IMR-90 (cell line): ENCODE measurements at regions not wholly inside any gene's neighbourhood (a gene's known extent, or its start where the extent isn't known, plus 50 kb on each side); places are given as distances from the start of the nearest gene placed in this dataset.

Experiments
- ATAC-seq: fragments of 200-7000 bp; cut with Tn5 transposase; 2 replicates; pipeline ENCODE4 v1.9.1; 2020; ENCODE audit warnings: low read depth, mild to moderate bottlenecking, moderate library complexity
- BruUV-seq: library from RNA; stranded (reverse); fragments of 400-500 nt; replicated peaks from 2 replicates; lab custom pipeline; 2021; lab: Mats Ljungman, UMichigan
- CTCF ChIA-PET: fragments of 300-600 bp; formaldehyde crosslinking; extraction: SDS; loops from one replicate; lab custom pipeline; 2021; ENCODE audit warnings: antibody characterized with exemption; lab: Yijun Ruan, JAX
- POLR2A ChIA-PET: fragments of 300-600 bp; sonication (Branson Sonifier 250); formaldehyde crosslinking; loops from one replicate; lab custom pipeline; 2022; ENCODE audit warnings: antibody characterized with exemption; ENCODE audit not compliant: unreplicated experiment; lab: Charles Lee
- DNase-seq: peaks from one replicate; pipeline ENCODE4 v3.0.0; 2013
- H2AFZ ChIP-seq: replicated peaks from 2 replicates; pipeline ENCODE3; 2013; ENCODE audit warnings: low read length, mild to moderate bottlenecking; ENCODE audit not compliant: poor library complexity
- H2AK5ac ChIP-seq: 2 replicates; pipeline ENCODE4 v1.6.1; 2013; ENCODE audit warnings: low read depth, low read length, inconsistent platforms
- H2AK9ac ChIP-seq: replicated peaks from 2 replicates; pipeline ENCODE3; 2013; ENCODE audit warnings: mild to moderate bottlenecking, low read depth, low read length, moderate library complexity; ENCODE audit not compliant: poor library complexity
- H2BK120ac ChIP-seq: 2 replicates; pipeline ENCODE4 v1.6.1; 2013; ENCODE audit warnings: low read depth, low read length, inconsistent platforms
- H2BK15ac ChIP-seq: 3 replicates; pipeline ENCODE4 v1.6.1; 2013; ENCODE audit warnings: low read depth, low read length, inconsistent platforms
- H2BK20ac ChIP-seq: 2 replicates; pipeline ENCODE4 v1.6.1; 2013; ENCODE audit warnings: low read depth, mild to moderate bottlenecking, inconsistent platforms, low read length, moderate library complexity
- H2BK5ac ChIP-seq: 2 replicates; pipeline ENCODE4 v1.6.1; 2013; ENCODE audit warnings: mild to moderate bottlenecking, low read depth, low read length, inconsistent platforms; ENCODE audit not compliant: poor library complexity, severe bottlenecking
- H3K14ac ChIP-seq: replicated peaks from 2 replicates; pipeline ENCODE4 v1.6.1; 2013; ENCODE audit warnings: low read depth, low read length, inconsistent platforms
- H3K18ac ChIP-seq: 2 replicates; pipeline ENCODE4 v1.6.1; 2013; ENCODE audit warnings: low read depth, low read length, control low read depth
- H3K23ac ChIP-seq: 2 replicates; pipeline ENCODE4 v1.6.1; 2013; ENCODE audit warnings: low read depth, low read length, inconsistent platforms
- H3K27ac ChIP-seq: 2 replicates; pipeline ENCODE4 v1.5.1; 2013; ENCODE audit warnings: mild to moderate bottlenecking, control low read depth, low read length; ENCODE audit not compliant: insufficient read depth
- H3K27me3 ChIP-seq: 2 replicates; pipeline ENCODE4 v1.6.1; 2013; ENCODE audit warnings: low read length; ENCODE audit not compliant: control insufficient read depth, insufficient read depth
- H3K36me3 ChIP-seq: 2 replicates; pipeline ENCODE4 v1.6.1; 2013; ENCODE audit warnings: low read length, mixed read lengths; ENCODE audit not compliant: control insufficient read depth, insufficient read depth
- H3K4ac ChIP-seq: 2 replicates; pipeline ENCODE4 v1.6.1; 2013; ENCODE audit warnings: low read depth, low read length, inconsistent platforms
- H3K4me1 ChIP-seq: 2 replicates; pipeline ENCODE4 v1.6.1; 2013; ENCODE audit warnings: low read length, mixed read lengths; ENCODE audit not compliant: control insufficient read depth, insufficient read depth
- H3K4me2 ChIP-seq: 2 replicates; pipeline ENCODE4 v1.6.1; 2013; ENCODE audit warnings: low read depth, mild to moderate bottlenecking, control low read depth, low read length, moderate library complexity
- H3K4me3 ChIP-seq: 2 replicates; pipeline ENCODE4 v1.5.1; 2013; ENCODE audit warnings: low read depth, mild to moderate bottlenecking, control low read depth, low read length, moderate library complexity; ENCODE audit not compliant: insufficient read depth
- H3K56ac ChIP-seq: 2 replicates; pipeline ENCODE4 v1.6.1; 2013; ENCODE audit warnings: low read length, inconsistent platforms; ENCODE audit not compliant: insufficient read depth; ENCODE audit errors: extremely low read depth
- H3K79me1 ChIP-seq, 2 experiments: 2 replicates each; pipeline ENCODE4 v1.6.1; 2013; ENCODE audit warnings: low read length in 2 of 2, inconsistent platforms in 1 of 2, low read depth in 1 of 2
- H3K9ac ChIP-seq: 2 replicates; pipeline ENCODE4 v1.6.1; 2013; ENCODE audit warnings: low read depth, low read length, control low read depth
- H3K9me1 ChIP-seq: 2 replicates; pipeline ENCODE4 v1.6.1; 2013; ENCODE audit warnings: low read length, inconsistent platforms; ENCODE audit not compliant: insufficient read depth
- H3K9me3 ChIP-seq: 2 replicates; pipeline ENCODE4 v1.6.1; 2013; ENCODE audit warnings: low read length; ENCODE audit not compliant: control insufficient read depth, insufficient read depth
- H4K20me1 ChIP-seq: 2 replicates; pipeline ENCODE4 v1.6.1; 2013; ENCODE audit warnings: low read length, inconsistent platforms; ENCODE audit not compliant: insufficient read depth
- H4K5ac ChIP-seq: 2 replicates; pipeline ENCODE4 v1.6.1; 2013; ENCODE audit warnings: mild to moderate bottlenecking, low read depth, low read length, control low read depth
- H4K8ac ChIP-seq, 2 experiments: 2 replicates each; pipeline ENCODE4 v1.6.1; 2013; ENCODE audit warnings: low read depth in 2 of 2, low read length in 2 of 2, control low read depth in 1 of 2, inconsistent platforms in 1 of 2
- H4K91ac ChIP-seq: 2 replicates; pipeline ENCODE4 v1.6.1; 2013; ENCODE audit warnings: low read depth, low read length, inconsistent platforms; ENCODE audit not compliant: insufficient read depth
- MXI1 ChIP-seq: IDR thresholded peaks from 2 replicates; pipeline ENCODE4 v1.6.1; 2012; ENCODE audit warnings: low read depth, mild to moderate bottlenecking, low read length, moderate library complexity, borderline replicate concordance
- NFE2L2 ChIP-seq: fragments of 150-350 bp; IDR thresholded peaks from 2 replicates; pipeline ENCODE4 v1.6.1; 2016; ENCODE audit warnings: low read depth, mild to moderate bottlenecking, low read length
- POLR2A ChIP-seq: IDR thresholded peaks from 2 replicates; pipeline ENCODE4 v1.6.1; 2012; ENCODE audit warnings: mild to moderate bottlenecking, low read depth, low read length
- RAD21 ChIP-seq: IDR thresholded peaks from 2 replicates; pipeline ENCODE4 v1.6.1; 2012; ENCODE audit warnings: low read length, improper control_type of control experiment
- RCOR1 ChIP-seq: IDR thresholded peaks from 2 replicates; pipeline ENCODE4 v1.6.1; 2012; ENCODE audit warnings: mild to moderate bottlenecking, low read length, improper control_type of control experiment; ENCODE audit not compliant: insufficient replicate concordance
- USF2 ChIP-seq: fragments of 150-350 bp; IDR thresholded peaks from 2 replicates; pipeline ENCODE4 v1.6.1; 2017; ENCODE audit warnings: mild to moderate bottlenecking, antibody characterized with exemption, low read length, low read depth
- WGBS, 2 experiments: methylation state at CpG; one replicate each; pipeline versions ENCODE4 v1.1.5 to v1.1.7; 2013; ENCODE audit warnings: missing lambda C conversion rate in 2 of 2; ENCODE audit not compliant: insufficient read length in 1 of 2; ENCODE audit errors: extremely low coverage in 2 of 2; 5-methylcytosine and 5-hydroxymethylcytosine counted together
- dilution Hi-C: fragments of 300-500 bp; cut with HindIII; formaldehyde crosslinking; loops from one replicate; pipeline ENCODE4 v1.14.3; 2018; ENCODE audit warnings: low sequenced_read_pairs; ENCODE audit not compliant: unreplicated experiment
- in situ Hi-C: fragments of 300-500 bp; cut with MboI; formaldehyde crosslinking; loops from 3 replicates; pipeline ENCODE4 v1.14.3; 2019; ENCODE audit warnings: low sequenced_read_pairs, inconsistent platforms, mixed read lengths
- intact Hi-C: fragments of 100-400 bp; cut with micrococcal nuclease; formaldehyde crosslinking; loops from 2 replicates; pipeline ENCODE4 v1.10.0; 2022
- TF ChIP-seq, protein P1 (sequence below): fragments of 150-350 bp; IDR thresholded peaks from 2 replicates; pipeline ENCODE4 v1.6.1; 2016; ENCODE audit warnings: low read depth, mild to moderate bottlenecking, low read length, moderate library complexity, borderline replicate concordance

- no peak overlapping the region for H4K91ac ChIP-seq
- H3K27me3 ChIP-seq, result no peaks in the 10 kb centered on the region
- no peak overlapping the region for H3K56ac ChIP-seq
- no peaks in the 10 kb centered on the region for H3K4me1 ChIP-seq
- no peak overlapping the region for H3K14ac ChIP-seq
- H2AK9ac ChIP-seq, result no peak overlapping the region
- no peak overlapping the region for H2BK15ac ChIP-seq
- whole genome bisulfite sequencing, 2 experiments, result 0% methylated on average over 1 of the region's 3 CpGs; no CpG with 5 or more reads in 1 of the 2 experiments
- dilution Hi-C loops, result no loop called here
- in situ Hi-C loops, result no loop called here
- no peak overlapping the region for H3K18ac ChIP-seq
- CTCF ChIA-PET, result no interaction called here
- H2BK120ac ChIP-seq, result no peak overlapping the region
- no TSS peak for BruUV-seq
- H4K8ac ChIP-seq, result no peak overlapping the region
- no peak overlapping the region for H3K4me3 ChIP-seq
- DNase-seq, result no peak
- no peak for TF ChIP-seq NFE2L2
- TF ChIP-seq RCOR1, result no peak
- no peak for TF ChIP-seq MXI1
- TF ChIP-seq RAD21, result no peak
- TF ChIP-seq POLR2A, result no peak
- TF ChIP-seq, protein P1, sequence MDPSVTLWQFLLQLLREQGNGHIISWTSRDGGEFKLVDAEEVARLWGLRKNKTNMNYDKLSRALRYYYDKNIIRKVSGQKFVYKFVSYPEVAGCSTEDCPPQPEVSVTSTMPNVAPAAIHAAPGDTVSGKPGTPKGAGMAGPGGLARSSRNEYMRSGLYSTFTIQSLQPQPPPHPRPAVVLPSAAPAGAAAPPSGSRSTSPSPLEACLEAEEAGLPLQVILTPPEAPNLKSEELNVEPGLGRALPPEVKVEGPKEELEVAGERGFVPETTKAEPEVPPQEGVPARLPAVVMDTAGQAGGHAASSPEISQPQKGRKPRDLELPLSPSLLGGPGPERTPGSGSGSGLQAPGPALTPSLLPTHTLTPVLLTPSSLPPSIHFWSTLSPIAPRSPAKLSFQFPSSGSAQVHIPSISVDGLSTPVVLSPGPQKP, result no peak
- no peak for TF ChIP-seq USF2
- H4K20me1 ChIP-seq, result no peaks in the 10 kb centered on the region
- H3K9me3 ChIP-seq, result peaks cover 4% of the 10 kb centered on the region
- no peaks in the 10 kb centered on the region for H3K36me3 ChIP-seq
- H3K27ac ChIP-seq, result no peak overlapping the region
- H3K4ac ChIP-seq, result no peak overlapping the region
- H4K5ac ChIP-seq, result no peak overlapping the region
- no peak overlapping the region for H2BK20ac ChIP-seq
- H3K4me2 ChIP-seq, result no peak overlapping the region
- no peak overlapping the region for H2BK5ac ChIP-seq
- no peaks in the 10 kb centered on the region for H3K9me1 ChIP-seq
- POLR2A ChIA-PET, result no interaction called here
- ATAC-seq, result no peak
- H3K23ac ChIP-seq, result no peak overlapping the region
- no peak overlapping the region for H2AK5ac ChIP-seq
- H2AFZ ChIP-seq, result no peak overlapping the region
- H3K79me1 ChIP-seq, result no peaks in the 10 kb centered on the region
- intact Hi-C loops, result no loop called here
- H3K9ac ChIP-seq, result no peak overlapping the region
Observed at GRCh38 chr21:19148056-19148455, 744.5 kb upstream of the TMPRSS15 start.
